Nephron (organoid): ENCODE measurements at regions not wholly inside any gene's neighbourhood (a gene's known extent, or its start where the extent isn't known, plus 50 kb on each side); places are given as distances from the start of the nearest gene placed in this dataset.

Source experiments
- H3K27ac Mint-ChIP-seq, 3 experiments: 2 replicates each; pipeline ENCODE4 v1.8.0; 2020; ENCODE audit warnings: mixed read lengths in 3 of 3, mild to moderate bottlenecking in 2 of 3, moderate library complexity in 1 of 3
- H3K27me3 Mint-ChIP-seq: 2 replicates; pipeline ENCODE4 v1.8.0; 2021; ENCODE audit warnings: low read depth, mild to moderate bottlenecking, moderate library complexity, mixed read lengths
- H3K36me3 Mint-ChIP-seq: 2 replicates; pipeline ENCODE4 v1.8.0; 2020; ENCODE audit warnings: low read depth, mixed read lengths
- H3K4me1 Mint-ChIP-seq: 2 replicates; pipeline ENCODE4 v1.8.0; 2020; ENCODE audit warnings: mixed read lengths
- H3K4me3 Mint-ChIP-seq, 3 experiments: 2 replicates each; pipeline ENCODE4 v1.8.0; 2020; ENCODE audit warnings: mild to moderate bottlenecking in 3 of 3, mixed read lengths in 3 of 3, moderate library complexity in 2 of 3
- H3K9me3 Mint-ChIP-seq: 2 replicates; pipeline ENCODE4 v1.8.0; 2020; ENCODE audit warnings: mixed read lengths
- CTCF ChIP-seq, 3 experiments: fragments of 200-600 bp; sonication (generic); IDR thresholded peaks; one replicate each; pipeline ENCODE4 v1.5.0; 2021; ENCODE audit warnings: antibody characterized with exemption in 3 of 3; ENCODE audit not compliant: unreplicated experiment in 3 of 3

GRCh38 chr5:5888284-5888683 is 465.8 kb downstream of the ICE1 start:
- no peaks in the 10 kb centered on the region for H3K36me3 Mint-ChIP-seq
- TF ChIP-seq CTCF (IDR thresholded peaks at IDR 0.05; ENCODE audit: unreplicated experiment in 3 of 3): no peak
- peaks cover 32% of the 10 kb centered on the region for H3K4me1 Mint-ChIP-seq
- peaks cover 18% of the 10 kb centered on the region for H3K27me3 Mint-ChIP-seq
- peak overlapping the region in 1 of 3 experiments; percentile 63 for H3K27ac Mint-ChIP-seq
- H3K9me3 Mint-ChIP-seq: no peaks in the 10 kb centered on the region
- no peak overlapping the region for H3K4me3 Mint-ChIP-seq

GRCh38 chr5:5887833-5888232 is 465.4 kb downstream of the ICE1 start:
- no peaks in the 10 kb centered on the region for H3K36me3 Mint-ChIP-seq
- no peak for TF ChIP-seq CTCF (IDR thresholded peaks at IDR 0.05; ENCODE audit: unreplicated experiment in 3 of 3)
- H3K4me1 Mint-ChIP-seq: peaks cover 32% of the 10 kb centered on the region
- H3K27ac Mint-ChIP-seq: peak overlapping the region; percentile 55 to 84 (median 63)
- peaks cover 18% of the 10 kb centered on the region for H3K27me3 Mint-ChIP-seq
- no peaks in the 10 kb centered on the region for H3K9me3 Mint-ChIP-seq
- H3K4me3 Mint-ChIP-seq: no peak overlapping the region

- peaks cover 18% of the 10 kb centered on the region for H3K27me3 Mint-ChIP-seq
- no peak overlapping the region for H3K4me3 Mint-ChIP-seq
- TF ChIP-seq CTCF (IDR thresholded peaks at IDR 0.05; ENCODE audit: unreplicated experiment in 3 of 3): peak in 2 of 3 experiments; percentile 30 to 54
- H3K9me3 Mint-ChIP-seq: no peaks in the 10 kb centered on the region
- no peaks in the 10 kb centered on the region for H3K36me3 Mint-ChIP-seq
- peak overlapping the region in 1 of 3 experiments; percentile 63 for H3K27ac Mint-ChIP-seq
- peaks cover 26% of the 10 kb centered on the region for H3K4me1 Mint-ChIP-seq
Measured at GRCh38 chr5:5886812-5887486, 464.5 kb downstream of the ICE1 start.

- TF ChIP-seq CTCF (IDR thresholded peaks at IDR 0.05; ENCODE audit: unreplicated experiment in 3 of 3): no peak
- Mint-ChIP-seq H3K27me3 (peaks cover 18% of the 10 kb centered on the region), H3K9me3 (no peaks in the 10 kb centered on the region), H3K4me3 (no peak overlapping the region), H3K27ac (no peak overlapping the region), H3K36me3 (no peaks in the 10 kb centered on the region), H3K4me1 (peaks cover 21% of the 10 kb centered on the region)
Measured at GRCh38 chr5:5886353-5886752, 463.9 kb downstream of the ICE1 start.

- peaks cover 15% of the 10 kb centered on the region for H3K4me1 Mint-ChIP-seq
- no peaks in the 10 kb centered on the region for H3K9me3 Mint-ChIP-seq
- no peak overlapping the region for H3K4me3 Mint-ChIP-seq
- TF ChIP-seq CTCF (IDR thresholded peaks at IDR 0.05; ENCODE audit: unreplicated experiment in 3 of 3): no peak
- H3K27me3 Mint-ChIP-seq: peaks cover 18% of the 10 kb centered on the region
- no peaks in the 10 kb centered on the region for H3K36me3 Mint-ChIP-seq
- no peak overlapping the region for H3K27ac Mint-ChIP-seq
Measured at GRCh38 chr5:5885782-5886181, 463.3 kb downstream of the ICE1 start.

- Mint-ChIP-seq H3K9me3 (no peaks in the 10 kb centered on the region), H3K27ac (no peak overlapping the region), H3K27me3 (peaks cover 18% of the 10 kb centered on the region), H3K4me1 (peaks cover 15% of the 10 kb centered on the region), H3K4me3 (no peak overlapping the region), H3K36me3 (no peaks in the 10 kb centered on the region)
- no peak for TF ChIP-seq CTCF (IDR thresholded peaks at IDR 0.05; ENCODE audit: unreplicated experiment in 3 of 3)
Measured at GRCh38 chr5:5884593-5884992, 462.1 kb downstream of the ICE1 start.
